ENCODE measurements at regions not wholly inside any gene's neighbourhood (a gene's known extent, or its start where the extent isn't known, plus 50 kb on each side); places are given as distances from the start of the nearest gene placed in this dataset.

DNA sequence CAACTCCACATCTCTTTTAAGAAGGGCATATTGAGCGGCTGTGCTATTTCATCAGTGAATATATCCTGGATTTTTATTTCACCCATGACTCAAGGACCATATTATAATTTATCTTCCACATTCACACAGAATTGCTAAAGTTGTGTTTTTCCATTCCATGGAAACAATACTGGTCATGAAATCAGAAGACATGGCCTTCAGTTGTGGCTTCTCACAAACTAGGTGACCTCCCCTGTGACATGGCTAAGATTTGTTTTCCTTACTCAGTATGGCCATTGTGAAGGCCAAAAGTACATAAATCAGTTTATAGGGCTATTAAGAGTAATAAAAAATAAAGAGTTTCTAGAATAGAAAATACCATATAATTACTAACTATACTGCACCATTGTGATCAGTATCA, 415.6 kb downstream of the OXSM start:
- H3K4me3 Mint-ChIP-seq, result no peak overlapping the region
- no peak overlapping the region for H3K27ac Mint-ChIP-seq
- DNase-seq (ENCODE audit: low spot score), result no peak
- no peak for TF ChIP-seq EZH2phosphoT487 (IDR thresholded peaks at IDR 0.05)
- no peak for TF ChIP-seq EZH2 (IDR thresholded peaks at IDR 0.05)
- TF ChIP-seq, protein P1, sequence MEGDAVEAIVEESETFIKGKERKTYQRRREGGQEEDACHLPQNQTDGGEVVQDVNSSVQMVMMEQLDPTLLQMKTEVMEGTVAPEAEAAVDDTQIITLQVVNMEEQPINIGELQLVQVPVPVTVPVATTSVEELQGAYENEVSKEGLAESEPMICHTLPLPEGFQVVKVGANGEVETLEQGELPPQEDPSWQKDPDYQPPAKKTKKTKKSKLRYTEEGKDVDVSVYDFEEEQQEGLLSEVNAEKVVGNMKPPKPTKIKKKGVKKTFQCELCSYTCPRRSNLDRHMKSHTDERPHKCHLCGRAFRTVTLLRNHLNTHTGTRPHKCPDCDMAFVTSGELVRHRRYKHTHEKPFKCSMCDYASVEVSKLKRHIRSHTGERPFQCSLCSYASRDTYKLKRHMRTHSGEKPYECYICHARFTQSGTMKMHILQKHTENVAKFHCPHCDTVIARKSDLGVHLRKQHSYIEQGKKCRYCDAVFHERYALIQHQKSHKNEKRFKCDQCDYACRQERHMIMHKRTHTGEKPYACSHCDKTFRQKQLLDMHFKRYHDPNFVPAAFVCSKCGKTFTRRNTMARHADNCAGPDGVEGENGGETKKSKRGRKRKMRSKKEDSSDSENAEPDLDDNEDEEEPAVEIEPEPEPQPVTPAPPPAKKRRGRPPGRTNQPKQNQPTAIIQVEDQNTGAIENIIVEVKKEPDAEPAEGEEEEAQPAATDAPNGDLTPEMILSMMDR (IDR thresholded peaks at IDR 0.05), result no peak
- Histone ChIP-seq H3K27me3 (no peaks in the 10 kb centered on the region), H3K4me2 (no peak overlapping the region), H3K79me2 (ENCODE audit: low read depth) (no peaks in the 10 kb centered on the region), H3K36me3 (no peaks in the 10 kb centered on the region), H3K9ac (no peak overlapping the region), H2AFZ (replicated peaks) (no peak overlapping the region), H3K4me3 (no peak overlapping the region), H3K27ac (no peak overlapping the region), H4K20me1 (ENCODE audit: low read depth) (no peaks in the 10 kb centered on the region), H3F3A (ENCODE audit: low read depth) (no peaks in the 10 kb centered on the region), H3K4me1 (peaks cover 4% of the 10 kb centered on the region), H3K9me3 (ENCODE audit: low read depth) (no peaks in the 10 kb centered on the region)
- H3K36me3 Mint-ChIP-seq, result no peaks in the 10 kb centered on the region
- H3K27me3 Mint-ChIP-seq (ENCODE audit: insufficient read depth, low read depth), result no peaks in the 10 kb centered on the region
- H3K9me3 Mint-ChIP-seq, result no peaks in the 10 kb centered on the region
- H3K4me1 Mint-ChIP-seq, result peaks cover 11% of the 10 kb centered on the region

DNA sequence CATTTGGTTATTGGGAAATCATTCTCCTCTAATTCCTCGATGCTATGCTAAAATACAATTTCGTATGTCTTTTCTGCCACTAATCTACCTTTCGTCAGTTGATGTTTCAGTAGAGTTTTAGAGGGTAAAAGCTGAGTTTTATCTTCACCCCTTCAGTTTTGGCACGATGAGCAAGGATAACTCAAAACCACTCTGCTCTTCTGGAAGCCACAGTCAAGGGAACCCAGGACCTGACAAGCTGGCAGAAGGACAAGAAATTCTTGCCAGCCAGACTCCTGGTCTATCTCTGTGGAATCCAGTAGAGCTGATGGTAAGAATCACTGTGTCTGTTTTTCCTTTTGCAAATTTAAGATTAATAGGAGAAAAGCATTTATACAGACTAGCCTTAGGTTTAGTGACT, 414.4 kb upstream of the LRRC3B start:
- no peaks in the 10 kb centered on the region for H3K36me3 Mint-ChIP-seq
- H3K27me3 Mint-ChIP-seq (ENCODE audit: insufficient read depth, low read depth), result no peaks in the 10 kb centered on the region
- H3K4me1 Mint-ChIP-seq, result no peaks in the 10 kb centered on the region
- Histone ChIP-seq H3K4me3 (no peak overlapping the region), H3K9ac (no peak overlapping the region), H3K4me1 (no peaks in the 10 kb centered on the region), H3K36me3 (no peaks in the 10 kb centered on the region), H4K20me1 (ENCODE audit: low read depth) (no peaks in the 10 kb centered on the region), H3K9me3 (ENCODE audit: low read depth) (no peaks in the 10 kb centered on the region), H3K4me2 (no peak overlapping the region), H3K27me3 (no peaks in the 10 kb centered on the region), H2AFZ (replicated peaks) (no peak overlapping the region), H3F3A (ENCODE audit: low read depth) (no peaks in the 10 kb centered on the region), H3K27ac (no peak overlapping the region), H3K79me2 (ENCODE audit: low read depth) (no peaks in the 10 kb centered on the region)
- TF ChIP-seq, protein P1 (IDR thresholded peaks at IDR 0.05), result no peak
- TF ChIP-seq EZH2 (IDR thresholded peaks at IDR 0.05), result no peak
- no peak for TF ChIP-seq EZH2phosphoT487 (IDR thresholded peaks at IDR 0.05)
- no peak for DNase-seq (ENCODE audit: low spot score)
- H3K27ac Mint-ChIP-seq, result no peak overlapping the region
- H3K4me3 Mint-ChIP-seq, result no peak overlapping the region
- no peaks in the 10 kb centered on the region for H3K9me3 Mint-ChIP-seq

DNA sequence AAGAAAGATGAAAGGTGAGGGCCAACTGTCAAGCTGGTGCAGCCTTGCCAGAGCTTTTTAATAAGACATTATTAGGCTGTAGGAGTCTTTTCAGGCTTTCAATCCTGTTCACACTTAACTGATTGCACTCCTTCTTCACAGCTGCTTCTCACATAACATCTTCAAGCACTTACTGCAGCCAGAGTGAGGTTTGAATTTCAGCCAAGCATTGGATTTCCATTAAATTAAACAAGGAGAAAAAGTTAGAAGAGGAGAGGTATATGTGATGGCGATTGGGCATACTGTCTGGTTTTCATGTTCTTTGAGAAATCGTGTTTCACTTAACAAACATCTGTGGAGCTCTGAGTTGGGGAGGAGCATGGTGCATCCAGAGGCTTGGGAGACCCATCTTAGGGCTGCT, 392.8 kb upstream of the LRRC3B start:
- DNase-seq (ENCODE audit: low spot score), result no peak
- H3K27ac ChIP-seq, result no peak overlapping the region
- H3F3A ChIP-seq (ENCODE audit: low read depth), result no peaks in the 10 kb centered on the region
- no peak overlapping the region for H2AFZ ChIP-seq (replicated peaks)
- no peak overlapping the region for H3K9ac ChIP-seq
- H3K27me3 ChIP-seq, result no peaks in the 10 kb centered on the region
- H3K36me3 Mint-ChIP-seq, result no peaks in the 10 kb centered on the region
- no peaks in the 10 kb centered on the region for H4K20me1 ChIP-seq (ENCODE audit: low read depth)
- H3K4me3 Mint-ChIP-seq, result no peak overlapping the region
- H3K27ac Mint-ChIP-seq, result no peak overlapping the region
- H3K4me3 ChIP-seq, result no peak overlapping the region
- no peaks in the 10 kb centered on the region for H3K9me3 ChIP-seq (ENCODE audit: low read depth)
- H3K4me1 Mint-ChIP-seq, result no peaks in the 10 kb centered on the region
- H3K79me2 ChIP-seq (ENCODE audit: low read depth), result no peaks in the 10 kb centered on the region
- H3K4me1 ChIP-seq, result no peaks in the 10 kb centered on the region
- H3K36me3 ChIP-seq, result no peaks in the 10 kb centered on the region
- H3K9me3 Mint-ChIP-seq, result no peaks in the 10 kb centered on the region
- TF ChIP-seq EZH2 (IDR thresholded peaks at IDR 0.05), result no peak
- TF ChIP-seq, protein P1 (IDR thresholded peaks at IDR 0.05), result no peak
- no peak for TF ChIP-seq EZH2phosphoT487 (IDR thresholded peaks at IDR 0.05)
- no peaks in the 10 kb centered on the region for H3K27me3 Mint-ChIP-seq (ENCODE audit: insufficient read depth, low read depth)
- no peak overlapping the region for H3K4me2 ChIP-seq

DNA sequence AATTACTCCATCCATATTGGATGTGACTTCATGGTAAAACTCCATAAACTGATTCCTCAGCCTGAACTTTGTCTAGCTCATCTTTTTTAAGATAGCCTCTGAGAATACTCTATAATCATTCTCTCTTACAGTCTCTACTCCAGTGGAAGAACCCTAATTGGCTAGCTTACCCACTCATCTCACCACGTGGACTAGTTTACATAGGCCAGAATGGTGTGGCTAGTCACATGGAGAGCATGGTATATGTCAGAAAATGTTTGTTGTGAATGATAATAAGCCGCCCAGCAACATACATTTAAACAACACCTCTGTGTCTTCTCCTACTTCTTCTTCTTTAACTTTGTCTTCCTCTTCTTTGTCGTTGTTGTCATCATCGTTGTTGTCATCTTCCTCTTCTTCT, 389.2 kb upstream of the LRRC3B start:
- no peaks in the 10 kb centered on the region for H3K36me3 Mint-ChIP-seq
- Histone ChIP-seq H3K79me2 (ENCODE audit: low read depth) (no peaks in the 10 kb centered on the region), H4K20me1 (ENCODE audit: low read depth) (no peaks in the 10 kb centered on the region), H3K36me3 (no peaks in the 10 kb centered on the region), H2AFZ (replicated peaks) (no peak overlapping the region), H3K27me3 (no peaks in the 10 kb centered on the region), H3K4me2 (no peak overlapping the region), H3K4me1 (no peaks in the 10 kb centered on the region), H3K9ac (no peak overlapping the region), H3K27ac (no peak overlapping the region), H3F3A (ENCODE audit: low read depth) (no peaks in the 10 kb centered on the region), H3K4me3 (no peak overlapping the region), H3K9me3 (ENCODE audit: low read depth) (no peaks in the 10 kb centered on the region)
- no peak overlapping the region for H3K27ac Mint-ChIP-seq
- H3K4me3 Mint-ChIP-seq, result no peak overlapping the region
- TF ChIP-seq EZH2phosphoT487 (IDR thresholded peaks at IDR 0.05) (no peak), EZH2 (IDR thresholded peaks at IDR 0.05) (no peak)
- TF ChIP-seq, protein P1 (IDR thresholded peaks at IDR 0.05), result no peak
- H3K4me1 Mint-ChIP-seq, result no peaks in the 10 kb centered on the region
- no peaks in the 10 kb centered on the region for H3K9me3 Mint-ChIP-seq
- no peak for DNase-seq (ENCODE audit: low spot score)
- H3K27me3 Mint-ChIP-seq (ENCODE audit: insufficient read depth, low read depth), result no peaks in the 10 kb centered on the region
